ENCODE measurements at regions not wholly inside any gene's neighbourhood (a gene's known extent, or its start where the extent isn't known, plus 50 kb on each side); places are given as distances from the start of the nearest gene placed in this dataset.

GRCh38 chr7:51539840-51540239 is 223.2 kb upstream of the COBL start:
- no peak for TF ChIP-seq CTCF (IDR thresholded peaks at IDR 0.05; ENCODE audit: insufficient read depth, low read length, poor library complexity, severe bottlenecking)
- no peak for TF ChIP-seq EZH2phosphoT487 (conservative IDR thresholded peaks at IDR 0.05; ENCODE audit: low read length)
